GM23338 (cell line): ENCODE measurements at regions not wholly inside any gene's neighbourhood (a gene's known extent, or its start where the extent isn't known, plus 50 kb on each side); places are given as distances from the start of the nearest gene placed in this dataset.

Experiments used
- ATAC-seq: fragments of 200-7000 bp; cut with Tn5 transposase; 3 replicates; pipeline ENCODE4 v1.9.1; 2020
- DNase-seq: peaks from one replicate; pipeline ENCODE4 v3.0.0-alpha.2; 2015; ENCODE audit warnings: low spot score
- H2AFZ ChIP-seq: fragments of 200-600 bp; sonication (generic); 2 replicates; pipeline ENCODE4 v1.8.0; 2016; ENCODE audit warnings: antibody characterized with exemption, mild to moderate bottlenecking, moderate library complexity
- H3F3A ChIP-seq: fragments of 200-600 bp; sonication (generic); replicated peaks from 2 replicates; pipeline ENCODE4 v1.8.0; 2017; ENCODE audit warnings: antibody characterized with exemption, mixed run types, low read depth
- H3K27ac ChIP-seq: fragments of 200-600 bp; sonication (generic); 2 replicates; pipeline ENCODE4 v1.6.1; 2016; ENCODE audit warnings: low read depth
- H3K27me3 ChIP-seq: fragments of 200-600 bp; sonication (generic); 2 replicates; pipeline ENCODE4 v1.8.0; 2016; ENCODE audit warnings: mild to moderate bottlenecking, mixed run types, moderate library complexity; ENCODE audit not compliant: insufficient read depth
- H3K36me3 ChIP-seq: fragments of 200-600 bp; sonication (generic); 2 replicates; pipeline ENCODE4 v1.8.0; 2016; ENCODE audit warnings: mild to moderate bottlenecking; ENCODE audit not compliant: insufficient read depth
- H3K4me1 ChIP-seq: fragments of 200-600 bp; sonication (generic); 2 replicates; pipeline ENCODE4 v1.8.0; 2016; ENCODE audit warnings: mild to moderate bottlenecking, moderate library complexity; ENCODE audit not compliant: insufficient read depth
- H3K4me2 ChIP-seq: fragments of 200-600 bp; sonication (generic); 2 replicates; pipeline ENCODE4 v1.7.1; 2017; ENCODE audit warnings: mixed run types
- H3K4me3 ChIP-seq: fragments of 200-600 bp; sonication (generic); 2 replicates; pipeline ENCODE4 v1.6.1; 2016; ENCODE audit warnings: mixed run types
- H3K79me2 ChIP-seq: fragments of 200-600 bp; sonication (generic); replicated peaks from 2 replicates; pipeline ENCODE4 v1.8.0; 2017; ENCODE audit warnings: mild to moderate bottlenecking; ENCODE audit not compliant: insufficient read depth
- H3K9me2 ChIP-seq: fragments of 200-600 bp; sonication (generic); 2 replicates; pipeline ENCODE4 v1.8.0; 2017; ENCODE audit not compliant: insufficient read depth
- H4K20me1 ChIP-seq: fragments of 200-600 bp; sonication (generic); replicated peaks from 2 replicates; pipeline ENCODE4 v1.8.0; 2017; ENCODE audit warnings: mild to moderate bottlenecking; ENCODE audit not compliant: insufficient read depth
- H3K27ac Mint-ChIP-seq: 2 replicates; pipeline ENCODE4 v1.8.0; 2020; ENCODE audit warnings: inconsistent platforms, mild to moderate bottlenecking, moderate library complexity, mixed read lengths
- H3K27me3 Mint-ChIP-seq: 3 replicates; pipeline ENCODE4 v1.8.0; 2022; ENCODE audit warnings: low read depth, mild to moderate bottlenecking, moderate library complexity, mixed read lengths, inconsistent platforms; ENCODE audit not compliant: insufficient read depth, poor library complexity
- H3K36me3 Mint-ChIP-seq: 3 replicates; pipeline ENCODE4 v1.8.0; 2021; ENCODE audit warnings: low read depth, mild to moderate bottlenecking, inconsistent platforms, moderate library complexity, mixed read lengths
- H3K4me1 Mint-ChIP-seq: 3 replicates; pipeline ENCODE4 v1.8.0; 2020; ENCODE audit warnings: mild to moderate bottlenecking, inconsistent platforms, mixed read lengths
- H3K4me3 Mint-ChIP-seq: 3 replicates; pipeline ENCODE4 v1.8.0; 2021; ENCODE audit warnings: moderate library complexity, mild to moderate bottlenecking, inconsistent platforms, mixed read lengths
- H3K9me3 Mint-ChIP-seq: 3 replicates; pipeline ENCODE4 v1.8.0; 2020; ENCODE audit warnings: moderate library complexity, mild to moderate bottlenecking, inconsistent platforms, mixed read lengths
- CTCF ChIP-seq, 2 experiments: fragments of 200-600 bp in 1 of 2; sonication (generic) in 1 of 2; conservative IDR thresholded peaks; 2 replicates each; pipeline versions ENCODE4 v1.5.1 to v1.6.1; 2016 to 2017; ENCODE audit warnings: antibody characterized with exemption in 2 of 2, low read depth in 2 of 2, mild to moderate bottlenecking in 2 of 2, moderate library complexity in 1 of 2
- NANOG ChIP-seq: IDR thresholded peaks from 2 replicates; pipeline ENCODE4 v1.6.1; 2016; ENCODE audit warnings: antibody characterized with exemption, borderline replicate concordance
- TF ChIP-seq, protein P1 (sequence below): IDR thresholded peaks from one replicate; pipeline ENCODE4 v1.6.1; 2018; ENCODE audit warnings: antibody characterized with exemption; ENCODE audit not compliant: unreplicated experiment

DNA sequence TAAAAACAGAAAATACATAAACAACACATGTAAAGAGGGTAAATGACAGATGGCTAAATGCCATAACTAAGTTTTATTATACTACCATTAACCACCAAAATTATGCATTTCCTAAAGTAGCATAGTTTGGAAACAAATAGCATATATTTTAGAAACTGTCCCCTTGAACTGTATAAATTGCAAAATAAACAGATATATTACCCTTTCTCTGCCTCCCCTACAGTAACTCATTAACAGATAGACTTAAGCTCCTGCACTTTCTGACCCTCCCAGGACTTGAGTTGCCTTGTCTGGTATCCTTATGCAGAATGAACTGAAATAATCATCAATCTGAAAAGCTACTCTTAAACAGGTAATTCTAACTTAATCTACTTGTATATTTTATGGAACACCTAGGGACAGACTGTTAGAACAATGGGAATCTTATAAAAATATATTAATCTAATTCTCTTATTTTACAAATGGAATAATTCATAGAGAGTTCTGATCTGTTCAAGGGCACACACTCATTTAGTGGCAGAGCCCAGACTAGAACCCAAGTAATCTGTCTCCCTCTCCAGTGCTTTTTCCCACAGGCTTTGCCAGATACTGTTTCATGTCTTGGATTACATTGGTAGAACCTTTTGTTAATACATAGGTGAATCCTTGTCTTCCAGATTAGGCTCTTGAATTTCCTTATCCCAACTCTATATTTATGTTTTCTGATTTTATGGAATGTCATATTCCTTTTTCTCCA lies 50.6 kb upstream of the LOC128125822 start:
- TF ChIP-seq CTCF (conservative IDR thresholded peaks at IDR 0.05; ENCODE audit: low read depth in 2 of 2) (no peak), NANOG (no peak)
- TF ChIP-seq, protein P1, sequence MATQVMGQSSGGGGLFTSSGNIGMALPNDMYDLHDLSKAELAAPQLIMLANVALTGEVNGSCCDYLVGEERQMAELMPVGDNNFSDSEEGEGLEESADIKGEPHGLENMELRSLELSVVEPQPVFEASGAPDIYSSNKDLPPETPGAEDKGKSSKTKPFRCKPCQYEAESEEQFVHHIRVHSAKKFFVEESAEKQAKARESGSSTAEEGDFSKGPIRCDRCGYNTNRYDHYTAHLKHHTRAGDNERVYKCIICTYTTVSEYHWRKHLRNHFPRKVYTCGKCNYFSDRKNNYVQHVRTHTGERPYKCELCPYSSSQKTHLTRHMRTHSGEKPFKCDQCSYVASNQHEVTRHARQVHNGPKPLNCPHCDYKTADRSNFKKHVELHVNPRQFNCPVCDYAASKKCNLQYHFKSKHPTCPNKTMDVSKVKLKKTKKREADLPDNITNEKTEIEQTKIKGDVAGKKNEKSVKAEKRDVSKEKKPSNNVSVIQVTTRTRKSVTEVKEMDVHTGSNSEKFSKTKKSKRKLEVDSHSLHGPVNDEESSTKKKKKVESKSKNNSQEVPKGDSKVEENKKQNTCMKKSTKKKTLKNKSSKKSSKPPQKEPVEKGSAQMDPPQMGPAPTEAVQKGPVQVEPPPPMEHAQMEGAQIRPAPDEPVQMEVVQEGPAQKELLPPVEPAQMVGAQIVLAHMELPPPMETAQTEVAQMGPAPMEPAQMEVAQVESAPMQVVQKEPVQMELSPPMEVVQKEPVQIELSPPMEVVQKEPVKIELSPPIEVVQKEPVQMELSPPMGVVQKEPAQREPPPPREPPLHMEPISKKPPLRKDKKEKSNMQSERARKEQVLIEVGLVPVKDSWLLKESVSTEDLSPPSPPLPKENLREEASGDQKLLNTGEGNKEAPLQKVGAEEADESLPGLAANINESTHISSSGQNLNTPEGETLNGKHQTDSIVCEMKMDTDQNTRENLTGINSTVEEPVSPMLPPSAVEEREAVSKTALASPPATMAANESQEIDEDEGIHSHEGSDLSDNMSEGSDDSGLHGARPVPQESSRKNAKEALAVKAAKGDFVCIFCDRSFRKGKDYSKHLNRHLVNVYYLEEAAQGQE: no peak
- no peak overlapping the region for H3K27ac Mint-ChIP-seq
- no peaks in the 10 kb centered on the region for H3K36me3 Mint-ChIP-seq
- no peaks in the 10 kb centered on the region for H3K79me2 ChIP-seq
- no peak for DNase-seq
- no peak overlapping the region for H2AFZ ChIP-seq
- H3K4me1 ChIP-seq: no peaks in the 10 kb centered on the region
- no peaks in the 10 kb centered on the region for H3K27me3 ChIP-seq
- H3K27ac ChIP-seq: no peak overlapping the region
- H3K4me3 Mint-ChIP-seq: no peak overlapping the region
- no peak overlapping the region for H3K4me2 ChIP-seq
- H4K20me1 ChIP-seq: no peaks in the 10 kb centered on the region
- H3K36me3 ChIP-seq: no peaks in the 10 kb centered on the region
- no peaks in the 10 kb centered on the region for H3F3A ChIP-seq
- H3K9me3 Mint-ChIP-seq: peaks cover 11% of the 10 kb centered on the region; the same call in 2 of the 3 replicates
- no peak overlapping the region for H3K4me3 ChIP-seq
- H3K4me1 Mint-ChIP-seq: no peaks in the 10 kb centered on the region
- ATAC-seq: no peak
- no peaks in the 10 kb centered on the region for H3K27me3 Mint-ChIP-seq
- H3K9me2 ChIP-seq: no peaks in the 10 kb centered on the region
